Medulla oblongata (tissue), 1 donor: ENCODE measurements at regions not wholly inside any gene's neighbourhood (a gene's known extent, or its start where the extent isn't known, plus 50 kb on each side); places are given as distances from the start of the nearest gene placed in this dataset.
"Not testable (repeated sequence)": the region's sequence is repeated elsewhere in the genome, so short reads cannot be mapped to it uniquely, and the experiment has no call there.

ENCODE experiments used
- DNase-seq: peaks from one replicate; pipeline ENCODE4 v3.0.0-alpha.2; 2015; ENCODE audit errors: extremely low spot score

DNA sequence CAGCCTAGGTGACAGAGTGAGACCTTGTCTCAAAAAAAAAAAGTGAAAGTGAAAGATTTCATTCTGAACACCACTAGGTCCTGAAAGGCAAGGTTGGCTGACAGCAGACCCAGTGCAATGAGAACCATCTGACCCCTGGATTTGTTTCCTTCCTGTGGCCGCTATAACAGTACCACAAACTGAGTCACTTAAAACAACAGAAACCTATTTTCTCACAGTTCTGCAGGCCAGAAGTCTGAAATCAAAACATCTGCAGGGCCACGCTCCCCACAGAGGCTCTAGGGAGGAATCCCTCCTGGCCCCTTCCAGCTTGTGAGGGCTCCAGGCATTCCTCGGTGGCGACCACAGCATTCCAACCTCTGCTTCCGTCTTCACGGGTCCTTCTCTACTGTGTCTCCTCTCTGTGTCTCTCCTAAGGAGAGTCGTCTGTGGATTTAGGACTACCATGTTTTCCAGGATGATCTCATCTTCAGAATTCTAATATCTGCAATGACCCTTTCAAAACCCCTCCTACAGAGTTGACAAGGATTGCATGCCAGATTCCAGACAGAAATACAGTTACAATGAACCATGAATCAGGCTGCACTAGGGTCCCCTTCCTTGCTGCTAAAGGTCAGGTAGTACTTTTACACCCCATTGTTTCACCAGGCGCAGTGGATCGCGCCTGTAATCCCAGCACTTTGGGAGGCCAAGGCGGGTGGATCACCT lies 78.0 kb upstream of the ADGRL1 start:
- not testable (repeated sequence) for DNase-seq

DNA sequence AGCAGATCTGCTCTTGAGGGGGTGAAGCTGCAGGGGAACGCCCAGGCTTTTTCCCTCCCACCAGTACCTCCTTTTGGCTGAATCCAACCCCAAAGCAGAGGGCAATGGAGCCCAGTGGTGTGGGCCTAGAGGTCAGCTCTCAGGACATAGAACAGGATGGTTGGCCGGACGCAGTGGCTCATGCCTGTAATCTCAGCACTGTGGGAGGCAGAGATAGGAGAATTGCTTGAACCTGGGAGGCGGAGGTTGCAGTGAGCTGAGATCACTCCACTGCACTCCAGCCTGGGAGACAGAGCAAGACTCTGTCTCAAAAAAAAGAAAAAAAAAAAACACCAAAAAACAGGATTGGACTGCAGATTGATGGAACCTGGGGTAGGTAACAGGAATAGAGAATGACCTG lies 73.3 kb upstream of the ADGRL1 start:
- not testable (repeated sequence) for DNase-seq

DNA sequence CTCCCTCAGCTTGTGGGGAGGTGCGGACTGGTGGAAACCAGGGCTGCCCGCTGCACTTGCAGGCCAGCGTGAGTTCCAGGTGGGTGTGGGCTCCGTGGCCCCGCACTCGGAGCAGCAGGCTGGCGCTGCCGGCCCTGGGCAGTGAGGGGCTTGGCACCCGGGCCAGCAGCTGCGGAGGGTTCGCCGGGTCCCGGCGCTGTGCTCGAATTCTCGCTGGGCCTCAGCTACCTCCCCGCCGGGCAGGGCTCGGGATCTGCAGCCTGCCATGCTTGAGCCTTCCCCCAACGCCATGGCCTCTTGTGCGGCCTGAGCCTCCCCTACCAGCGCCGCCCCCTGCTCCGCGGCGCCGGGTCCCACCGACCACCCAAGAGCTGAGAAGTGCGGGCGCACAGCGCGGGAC lies 71.6 kb upstream of the ADGRL1 start:
- no peak for DNase-seq

DNA sequence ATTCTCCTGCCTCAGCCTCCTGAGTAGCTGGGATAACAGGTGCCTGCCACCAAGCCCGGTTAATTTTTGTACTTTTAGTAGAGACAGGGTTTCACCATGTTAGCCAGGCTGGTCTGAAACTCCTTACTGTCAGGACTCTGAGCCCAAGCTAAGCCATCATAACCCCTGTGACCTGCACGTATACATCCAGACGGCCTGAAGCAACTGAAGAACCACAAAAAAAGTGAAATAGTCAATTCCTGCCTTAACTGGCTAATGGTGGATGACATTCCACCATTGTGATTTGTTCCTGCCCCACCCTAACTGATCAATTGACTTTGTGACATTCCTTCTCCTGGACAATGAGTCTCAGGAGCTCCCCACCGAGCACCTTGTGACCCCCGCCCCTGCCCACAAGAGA lies 69.9 kb upstream of the ADGRL1 start:
- DNase-seq, result not testable (repeated sequence)

DNA sequence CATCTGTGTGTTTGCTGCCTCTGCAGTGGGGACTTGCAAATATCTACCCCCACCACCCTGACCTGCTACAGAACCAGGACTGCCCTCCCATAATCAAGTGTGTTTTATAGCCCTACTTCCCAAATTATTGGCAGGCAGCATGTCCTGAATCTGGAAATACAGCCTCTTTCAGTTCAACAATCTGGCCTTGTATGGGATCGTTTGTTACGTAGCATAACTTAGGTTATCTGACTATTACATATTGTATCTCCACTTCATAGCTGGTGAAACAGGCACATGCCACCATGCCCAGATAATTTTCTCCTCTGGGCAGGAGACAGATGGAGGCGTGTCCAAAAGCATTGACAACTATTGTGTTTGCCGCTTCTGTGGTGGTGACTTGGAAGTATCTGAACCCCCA lies 66.7 kb upstream of the ADGRL1 start:
- DNase-seq, result no peak

DNA sequence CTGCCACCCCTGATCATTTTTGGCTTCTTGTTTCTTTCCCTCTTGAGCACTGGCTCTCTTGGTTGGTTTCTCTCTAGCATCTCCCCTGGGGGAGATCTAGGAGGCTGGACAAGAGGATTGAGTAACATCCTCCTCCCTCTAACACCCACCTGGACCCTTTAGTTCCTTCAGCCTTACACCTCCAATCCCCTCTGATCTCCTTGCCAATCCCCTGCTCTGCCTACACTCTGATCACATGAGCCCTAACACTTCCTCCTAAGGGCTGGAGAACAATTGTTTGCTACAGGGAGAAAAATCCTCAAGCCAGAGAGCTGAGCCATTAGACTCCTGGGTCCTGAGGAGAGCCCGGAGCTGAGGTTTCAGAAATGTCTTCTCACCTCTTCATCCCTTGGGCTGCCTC lies 65.9 kb upstream of the ADGRL1 start:
- DNase-seq, result no peak

DNA sequence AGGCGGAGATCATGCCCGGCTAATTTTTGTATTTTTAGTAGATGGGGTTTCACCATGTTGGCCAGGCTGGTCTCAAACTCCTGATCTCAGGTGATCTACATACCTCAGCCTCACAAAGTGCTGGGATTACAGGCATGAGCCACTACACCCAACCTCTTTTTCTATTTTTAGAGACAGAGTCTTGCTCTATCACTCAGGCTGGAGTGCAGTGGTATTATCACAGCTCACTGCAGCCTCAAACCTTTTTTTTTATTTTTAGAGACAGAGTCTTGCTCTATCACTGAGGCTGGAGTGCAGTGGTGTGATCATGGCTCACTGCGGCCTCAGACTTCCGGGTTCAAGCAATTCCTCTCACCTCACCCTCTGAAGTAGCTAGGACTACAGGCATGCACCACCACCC lies 64.6 kb upstream of the ADGRL1 start:
- DNase-seq, result not testable (repeated sequence)

DNA sequence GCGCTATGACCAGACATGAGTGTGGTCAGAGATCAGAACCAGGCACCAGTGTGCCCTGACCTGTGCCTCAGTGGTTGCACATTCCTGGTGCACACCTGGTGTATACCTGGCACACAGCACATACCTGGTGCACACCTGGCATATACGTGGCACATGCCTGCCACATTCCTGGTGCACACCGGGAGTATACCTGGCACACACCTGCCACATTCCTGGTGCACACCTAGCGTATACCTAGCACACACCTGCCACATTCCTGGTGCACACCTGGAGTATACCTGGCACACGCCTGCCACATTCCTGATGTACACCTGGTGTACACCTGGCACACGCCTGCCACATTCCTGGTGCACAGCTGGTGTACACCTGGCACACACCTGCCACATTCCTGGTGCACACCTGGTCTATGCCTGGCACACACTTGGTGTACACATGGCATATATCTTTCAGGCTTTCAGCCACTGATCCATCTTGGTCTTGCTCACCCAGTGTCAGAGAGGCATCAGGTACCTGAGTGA lies 61.3 kb upstream of the ADGRL1 start:
- DNase-seq, result no peak

DNA sequence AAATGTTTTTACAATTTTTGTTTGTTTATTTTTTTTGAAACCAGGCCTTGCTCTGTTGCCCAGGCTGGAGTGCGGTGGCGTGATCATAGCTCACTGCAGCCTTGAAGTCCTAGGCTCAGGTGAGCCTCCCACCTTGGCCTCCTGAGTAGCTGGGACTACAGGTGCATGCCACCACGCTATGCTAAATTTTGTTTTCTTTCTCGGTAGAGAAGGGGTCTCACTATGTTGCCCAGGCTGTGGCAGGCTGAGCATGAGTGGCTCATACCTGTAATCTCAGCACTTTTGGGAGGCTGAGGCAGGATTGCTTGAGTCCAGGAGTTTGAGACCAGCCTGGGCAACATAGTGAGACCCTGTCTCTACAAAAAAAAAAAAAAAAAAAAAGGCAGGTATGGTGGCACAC lies 60.2 kb upstream of the ADGRL1 start:
- DNase-seq, result not testable (repeated sequence)

DNA sequence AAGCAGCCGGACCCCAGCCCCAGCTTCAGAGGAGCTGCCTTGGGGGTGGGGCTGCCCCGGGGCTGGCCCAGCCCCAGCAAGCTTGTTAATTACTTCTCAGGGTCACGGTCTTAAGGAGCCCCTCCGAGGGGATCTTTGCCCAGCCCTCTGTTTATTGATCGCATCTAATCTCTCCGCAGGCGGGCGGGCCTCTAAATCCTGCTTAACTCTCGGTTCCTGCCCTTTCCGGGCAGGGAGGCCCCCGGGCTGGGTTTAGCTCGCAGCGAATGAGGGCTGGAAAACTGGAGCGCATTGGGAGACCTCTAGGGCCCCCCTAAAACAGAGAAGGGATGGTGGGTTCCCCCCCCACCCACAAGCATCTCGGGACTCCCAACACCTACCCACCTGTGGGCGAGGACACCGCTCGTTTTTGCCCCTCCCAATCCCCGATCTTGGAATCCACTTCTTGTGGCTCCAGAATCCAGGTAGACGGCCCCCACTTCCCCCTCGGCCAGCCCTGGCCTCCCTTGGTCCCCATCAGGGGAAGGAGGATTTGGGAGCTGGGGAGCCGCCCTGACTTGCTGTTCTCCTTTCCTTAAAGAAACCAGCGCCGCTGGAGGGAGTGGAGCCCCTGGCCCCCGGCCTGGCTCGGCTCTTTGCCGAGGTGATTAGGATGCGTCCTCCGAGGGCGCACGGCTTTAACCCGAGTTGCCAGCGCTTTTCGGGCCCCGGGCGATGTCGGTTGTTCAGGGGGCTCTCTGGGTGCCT lies 59.5 kb upstream of the ADGRL1 start:
- no peak for DNase-seq

DNA sequence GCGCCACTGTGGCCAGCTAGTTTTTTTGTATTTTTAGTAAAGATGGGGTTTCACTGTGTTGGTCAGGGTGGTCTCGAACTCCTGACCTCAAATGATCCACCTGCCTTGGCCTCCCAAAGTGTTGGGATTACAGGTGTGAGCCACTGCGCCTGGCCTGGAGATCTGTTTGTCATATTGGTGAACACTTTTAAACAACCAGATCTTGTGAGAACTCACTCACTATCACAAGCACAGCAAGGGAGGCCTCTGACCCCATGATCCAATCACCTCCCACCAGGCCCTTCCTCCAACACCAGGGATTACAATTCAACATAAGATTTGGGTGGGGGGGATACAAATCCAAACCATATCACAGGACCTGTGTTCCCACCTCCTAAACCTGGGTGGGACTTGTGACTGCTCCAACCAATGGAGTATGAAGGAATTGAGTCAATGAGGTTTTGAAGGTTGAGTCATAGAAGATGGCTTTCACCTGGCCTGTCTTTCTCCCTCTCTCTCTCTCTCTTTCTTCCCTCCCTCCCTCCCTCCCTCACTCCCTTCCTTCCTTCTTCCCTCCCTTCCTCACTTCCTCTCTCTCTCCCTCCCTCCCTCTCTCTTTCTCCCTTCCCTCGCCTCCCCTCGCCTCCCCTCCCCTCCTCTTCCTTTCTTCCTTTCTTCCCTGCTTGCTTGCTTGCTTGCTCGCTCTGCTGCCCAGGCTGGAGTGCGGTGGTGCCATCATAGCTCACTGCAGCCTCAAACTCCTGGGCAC lies 50.1 kb upstream of the ADGRL1 start:
- not testable (repeated sequence) for DNase-seq
